H9 (cell line): ENCODE measurements at regions not wholly inside any gene's neighbourhood (a gene's known extent, or its start where the extent isn't known, plus 50 kb on each side); places are given as distances from the start of the nearest gene placed in this dataset.

Source experiments
- DNase-seq: peaks from one replicate; pipeline ENCODE4 v3.0.0-alpha.2; 2017
- H2AFZ ChIP-seq: one replicate; pipeline ENCODE4 v1.6.1; 2013; ENCODE audit warnings: mild to moderate bottlenecking, low read length, control low read depth, moderate library complexity
- H2AK5ac ChIP-seq: 2 replicates; pipeline ENCODE4 v1.6.1; 2013; ENCODE audit warnings: low read length, control low read depth, mixed read lengths; ENCODE audit not compliant: insufficient read length
- H2BK120ac ChIP-seq: one replicate; pipeline ENCODE4 v1.6.1; 2013; ENCODE audit warnings: low read depth, mild to moderate bottlenecking, low read length, control low read depth, inconsistent platforms; ENCODE audit not compliant: poor library complexity, severe bottlenecking
- H2BK12ac ChIP-seq: 2 replicates; pipeline ENCODE4 v1.6.1; 2013; ENCODE audit warnings: low read length, control low read depth, mixed read lengths, low read depth; ENCODE audit not compliant: insufficient read length
- H2BK15ac ChIP-seq: 2 replicates; pipeline ENCODE4 v1.6.1; 2013; ENCODE audit warnings: low read depth, low read length, control low read depth
- H2BK20ac ChIP-seq: one replicate; pipeline ENCODE4 v1.6.1; 2013; ENCODE audit warnings: low read depth, mild to moderate bottlenecking, low read length, control low read depth, inconsistent platforms; ENCODE audit not compliant: poor library complexity, severe bottlenecking
- H2BK5ac ChIP-seq: 2 replicates; pipeline ENCODE4 v1.6.1; 2013; ENCODE audit warnings: low read length, control low read depth, mixed read lengths; ENCODE audit not compliant: insufficient read length
- H3K14ac ChIP-seq: 2 replicates; pipeline ENCODE4 v1.6.1; 2013; ENCODE audit warnings: low read length, control low read depth; ENCODE audit not compliant: insufficient read depth
- H3K18ac ChIP-seq: 2 replicates; pipeline ENCODE4 v1.6.1; 2013; ENCODE audit warnings: low read depth, mild to moderate bottlenecking, mixed read lengths, low read length, control low read depth; ENCODE audit not compliant: insufficient read length
- H3K23ac ChIP-seq: 2 replicates; pipeline ENCODE4 v1.6.1; 2013; ENCODE audit warnings: low read length, control low read depth, mixed read lengths, low read depth; ENCODE audit not compliant: insufficient read length
- H3K23me2 ChIP-seq: 2 replicates; pipeline ENCODE4 v1.6.1; 2013; ENCODE audit warnings: low read depth, mild to moderate bottlenecking, mixed read lengths, low read length, control low read depth; ENCODE audit not compliant: insufficient read length, poor library complexity, severe bottlenecking
- H3K27ac ChIP-seq: 2 replicates; pipeline ENCODE4 v1.5.1; 2013; ENCODE audit warnings: low read length, control low read depth, mixed read lengths, low read depth; ENCODE audit not compliant: insufficient read length
- H3K27me3 ChIP-seq: 2 replicates; pipeline ENCODE4 v1.6.1; 2013; ENCODE audit warnings: low read length, control low read depth, inconsistent platforms; ENCODE audit not compliant: insufficient read depth
- H3K4ac ChIP-seq: 2 replicates; pipeline ENCODE4 v1.6.1; 2013; ENCODE audit warnings: low read depth, mild to moderate bottlenecking, control low read depth, inconsistent platforms, low read length, moderate library complexity
- H3K4me1 ChIP-seq: 2 replicates; pipeline ENCODE4 v1.6.1; 2013; ENCODE audit warnings: low read length, control low read depth, inconsistent platforms; ENCODE audit not compliant: insufficient read depth
- H3K4me2 ChIP-seq: 2 replicates; pipeline ENCODE4 v1.6.1; 2013; ENCODE audit warnings: low read length, control low read depth, mixed read lengths; ENCODE audit not compliant: insufficient read length, insufficient read depth
- H3K56ac ChIP-seq: 2 replicates; pipeline ENCODE4 v1.6.1; 2013; ENCODE audit warnings: low read depth, mild to moderate bottlenecking, mixed read lengths, low read length, control low read depth; ENCODE audit not compliant: insufficient read length
- H3K79me1 ChIP-seq: 2 replicates; pipeline ENCODE4 v1.6.1; 2013; ENCODE audit warnings: low read depth, mild to moderate bottlenecking, moderate library complexity, low read length, control low read depth, inconsistent platforms; ENCODE audit not compliant: insufficient read depth, poor library complexity, severe bottlenecking
- H3K79me2 ChIP-seq: 2 replicates; pipeline ENCODE4 v1.6.1; 2013; ENCODE audit warnings: low read length, control low read depth, inconsistent platforms; ENCODE audit not compliant: insufficient read depth
- H3K9ac ChIP-seq: 2 replicates; pipeline ENCODE4 v1.6.1; 2013; ENCODE audit warnings: low read length, control low read depth, mixed read lengths; ENCODE audit not compliant: insufficient read length; ENCODE audit errors: extremely low read depth
- H3K9me3 ChIP-seq: one replicate; pipeline ENCODE4 v1.6.1; 2013; ENCODE audit warnings: low read depth, low read length, inconsistent platforms; ENCODE audit not compliant: control insufficient read depth
- H3T11ph ChIP-seq: one replicate; pipeline ENCODE4 v1.6.1; 2013; ENCODE audit warnings: mild to moderate bottlenecking, low read length, control low read depth, inconsistent platforms
- H4K20me1 ChIP-seq: one replicate; pipeline ENCODE4 v1.6.1; 2013; ENCODE audit not compliant: control insufficient read depth, insufficient read length, insufficient read depth
- H4K5ac ChIP-seq: 2 replicates; pipeline ENCODE4 v1.6.1; 2013; ENCODE audit warnings: low read depth, mild to moderate bottlenecking, mixed read lengths, low read length, control low read depth; ENCODE audit not compliant: insufficient read length
- H4K8ac ChIP-seq: replicated peaks from 2 replicates; pipeline ENCODE4 v1.6.1; 2013; ENCODE audit warnings: low read length, control low read depth, mixed read lengths, low read depth; ENCODE audit not compliant: insufficient read length
- H4K91ac ChIP-seq: 2 replicates; pipeline ENCODE4 v1.6.1; 2013; ENCODE audit warnings: low read depth, mild to moderate bottlenecking, moderate library complexity, mixed read lengths, low read length, control low read depth; ENCODE audit not compliant: insufficient read length
- H3K27ac Mint-ChIP-seq, 3 experiments: 2 replicates in 2 of 3; 3 replicates in 1 of 3; pipeline ENCODE4 v1.8.0; 2020 to 2021; ENCODE audit warnings: mixed read lengths in 3 of 3, mild to moderate bottlenecking in 1 of 3, moderate library complexity in 1 of 3
- H3K27me3 Mint-ChIP-seq: 2 replicates; pipeline ENCODE4 v1.8.0; 2021; ENCODE audit warnings: low read depth, mild to moderate bottlenecking, moderate library complexity, mixed read lengths
- H3K36me3 Mint-ChIP-seq, 3 experiments: 2 replicates in 2 of 3; 3 replicates in 1 of 3; pipeline ENCODE4 v1.8.0; 2020 to 2021; ENCODE audit warnings: low read depth in 3 of 3, mixed read lengths in 3 of 3; ENCODE audit not compliant: insufficient read depth in 1 of 3
- H3K4me1 Mint-ChIP-seq, 2 experiments: 2 replicates each; pipeline ENCODE4 v1.8.0; 2020; ENCODE audit warnings: mixed read lengths in 2 of 2
- H3K4me3 Mint-ChIP-seq, 2 experiments: 2 replicates in 1 of 2; 3 replicates in 1 of 2; pipeline ENCODE4 v1.8.0; 2020 to 2021; ENCODE audit warnings: mild to moderate bottlenecking in 2 of 2, mixed read lengths in 2 of 2, moderate library complexity in 1 of 2
- H3K9me3 Mint-ChIP-seq, 2 experiments: 2 replicates in 1 of 2; 3 replicates in 1 of 2; pipeline ENCODE4 v1.8.0; 2020; ENCODE audit warnings: mild to moderate bottlenecking in 2 of 2, mixed read lengths in 2 of 2, moderate library complexity in 1 of 2
- CTCF ChIP-seq: fragments of 200-600 bp; sonication (generic); conservative IDR thresholded peaks from 3 replicates; pipeline ENCODE4 v1.8.0; 2021; ENCODE audit warnings: antibody characterized with exemption, mild to moderate bottlenecking
- WGBS: extraction: QIAGEN DNeasy Blood & Tissue Kit; methylation state at CpG from one replicate; pipeline ENCODE4 v1.1.7; 2013; ENCODE audit warnings: missing lambda C conversion rate, low lambda C conversion rate, mixed read lengths; ENCODE audit not compliant: insufficient read length; ENCODE audit errors: extremely low coverage; 5-methylcytosine and 5-hydroxymethylcytosine counted together

GRCh38 chr10:80759693-80760092 lies 222.0 kb downstream of the SH2D4B start:
- no peak overlapping the region for H3K14ac ChIP-seq
- no peak overlapping the region for H2AFZ ChIP-seq
- no peak overlapping the region for H3K4ac ChIP-seq
- Mint-ChIP-seq H3K9me3 (peaks cover 0 to 3% of the 10 kb centered on the region in 2 experiments; a peak in 1 of 5 replicates), H3K27ac (0 out of 7 replicates have a peak overlapping the region, but pooled peaks of 1 of the 3 experiments have one; percentile 66), H3K4me3 (no peak overlapping the region), H3K4me1 (no peaks in the 10 kb centered on the region), H3K27me3 (no peaks in the 10 kb centered on the region), H3K36me3 (no peaks in the 10 kb centered on the region)
- H3K56ac ChIP-seq = no peak overlapping the region
- no peaks in the 10 kb centered on the region; the same call in 1 of the 2 replicates for H3K27me3 ChIP-seq
- H3T11ph ChIP-seq = no peak overlapping the region
- no peak overlapping the region for H3K18ac ChIP-seq
- no peaks in the 10 kb centered on the region for H4K20me1 ChIP-seq
- H3K79me2 ChIP-seq = no peaks in the 10 kb centered on the region
- H3K79me1 ChIP-seq = no peaks in the 10 kb centered on the region
- H3K23me2 ChIP-seq = no peaks in the 10 kb centered on the region
- no peak overlapping the region for H3K23ac ChIP-seq
- no peak overlapping the region for H3K9ac ChIP-seq
- H2BK12ac ChIP-seq = no peak overlapping the region
- no peak overlapping the region for H4K5ac ChIP-seq
- TF ChIP-seq CTCF = no peak
- no peak overlapping the region for H4K91ac ChIP-seq
- H3K4me2 ChIP-seq = no peak overlapping the region
- no peak overlapping the region for H4K8ac ChIP-seq
- WGBS = no CpG with 5 or more reads among the region's 5 CpGs
- no peak overlapping the region for H2BK20ac ChIP-seq
- no peak overlapping the region for H2BK15ac ChIP-seq
- H3K4me1 ChIP-seq = no peaks in the 10 kb centered on the region
- DNase-seq = no peak
- H3K9me3 ChIP-seq = no peaks in the 10 kb centered on the region
- no peak overlapping the region for H2AK5ac ChIP-seq
- no peak overlapping the region for H3K27ac ChIP-seq
- H2BK120ac ChIP-seq = no peak overlapping the region
- no peak overlapping the region for H2BK5ac ChIP-seq
